ENCODE measurements at regions not wholly inside any gene's neighbourhood (a gene's known extent, or its start where the extent isn't known, plus 50 kb on each side); places are given as distances from the start of the nearest gene placed in this dataset.

GRCh38 chr11:81476345-81476744 is 1257.3 kb downstream of the FAM181B start:
- TF ChIP-seq, protein P1, sequence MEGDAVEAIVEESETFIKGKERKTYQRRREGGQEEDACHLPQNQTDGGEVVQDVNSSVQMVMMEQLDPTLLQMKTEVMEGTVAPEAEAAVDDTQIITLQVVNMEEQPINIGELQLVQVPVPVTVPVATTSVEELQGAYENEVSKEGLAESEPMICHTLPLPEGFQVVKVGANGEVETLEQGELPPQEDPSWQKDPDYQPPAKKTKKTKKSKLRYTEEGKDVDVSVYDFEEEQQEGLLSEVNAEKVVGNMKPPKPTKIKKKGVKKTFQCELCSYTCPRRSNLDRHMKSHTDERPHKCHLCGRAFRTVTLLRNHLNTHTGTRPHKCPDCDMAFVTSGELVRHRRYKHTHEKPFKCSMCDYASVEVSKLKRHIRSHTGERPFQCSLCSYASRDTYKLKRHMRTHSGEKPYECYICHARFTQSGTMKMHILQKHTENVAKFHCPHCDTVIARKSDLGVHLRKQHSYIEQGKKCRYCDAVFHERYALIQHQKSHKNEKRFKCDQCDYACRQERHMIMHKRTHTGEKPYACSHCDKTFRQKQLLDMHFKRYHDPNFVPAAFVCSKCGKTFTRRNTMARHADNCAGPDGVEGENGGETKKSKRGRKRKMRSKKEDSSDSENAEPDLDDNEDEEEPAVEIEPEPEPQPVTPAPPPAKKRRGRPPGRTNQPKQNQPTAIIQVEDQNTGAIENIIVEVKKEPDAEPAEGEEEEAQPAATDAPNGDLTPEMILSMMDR (conservative IDR thresholded peaks at IDR 0.05; ENCODE audit: low read depth, low read length): no peak
- TF ChIP-seq EZH2 (IDR thresholded peaks at IDR 0.05; ENCODE audit: low read length, unreplicated experiment) (no peak), EZH2phosphoT487 (IDR thresholded peaks at IDR 0.05; ENCODE audit: borderline replicate concordance, low read length) (no peak)

Measured in PC-3 (cell line).